ENCODE measurements at regions not wholly inside any gene's neighbourhood (a gene's known extent, or its start where the extent isn't known, plus 50 kb on each side); places are given as distances from the start of the nearest gene placed in this dataset.

DNA sequence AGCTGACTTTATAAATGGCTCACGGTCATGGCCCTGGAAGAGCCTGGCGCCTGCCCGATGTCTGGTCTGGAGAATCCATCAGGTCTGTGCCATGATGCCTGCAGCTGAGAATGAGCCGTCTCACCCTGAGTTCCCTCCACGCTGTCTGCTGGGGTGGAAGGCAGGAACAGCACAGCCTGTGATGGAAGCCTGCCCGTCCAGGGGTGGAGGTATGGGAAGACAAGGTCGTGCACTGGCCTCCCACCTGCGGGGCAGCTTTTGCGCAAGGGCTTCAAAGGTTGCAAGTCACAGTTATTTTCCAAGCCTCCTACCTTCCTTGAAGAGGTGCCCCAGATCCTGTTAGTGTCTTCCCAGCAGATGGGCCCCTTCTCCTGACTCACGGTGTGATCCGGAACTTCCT, 275.5 kb downstream of the FAM43A start:
- H3K4me3 ChIP-seq (ENCODE audit: low read depth, low read length), result no peak overlapping the region

DNA sequence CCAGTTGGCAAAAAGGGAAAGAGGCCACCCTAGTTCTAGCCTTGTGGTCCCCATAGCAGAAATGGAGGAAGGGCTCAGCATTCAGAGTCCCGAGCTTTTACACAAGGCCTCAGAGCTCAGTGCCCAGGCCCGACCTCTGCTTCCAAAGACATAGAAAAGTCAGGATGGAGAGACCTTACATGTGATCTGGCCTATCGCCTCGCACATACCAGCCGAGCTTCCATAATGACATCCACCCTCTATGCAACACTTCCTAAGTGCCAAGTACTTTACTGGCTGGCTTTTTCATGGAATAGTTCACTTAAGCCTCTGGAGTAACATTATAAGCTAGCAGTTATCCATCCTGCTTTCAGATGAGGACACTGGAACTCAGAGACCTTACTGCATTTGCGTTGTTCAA, 275.9 kb downstream of the FAM43A start:
- H3K4me3 ChIP-seq (ENCODE audit: low read depth, low read length), result no peak overlapping the region

DNA sequence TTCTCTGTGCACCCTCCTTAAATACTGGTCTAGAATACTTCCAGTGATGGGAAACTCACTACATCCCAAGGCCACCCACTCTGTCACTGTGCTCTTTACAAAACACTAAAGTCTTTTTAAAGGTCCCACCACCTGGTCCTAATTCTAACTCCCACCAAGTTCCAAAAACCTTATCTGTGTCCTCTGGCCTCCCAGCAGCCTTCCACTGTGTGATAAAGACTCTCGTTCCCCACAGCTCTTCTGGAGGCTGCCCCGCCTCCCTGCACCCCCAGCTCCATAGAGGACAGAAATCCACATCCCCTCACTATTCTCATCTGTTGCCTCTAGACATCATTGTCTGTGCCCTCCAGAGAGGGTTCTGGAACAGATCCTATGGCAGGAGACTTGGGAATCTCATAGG, 276.4 kb downstream of the FAM43A start:
- H3K4me3 ChIP-seq (ENCODE audit: low read depth, low read length), result no peak overlapping the region

DNA sequence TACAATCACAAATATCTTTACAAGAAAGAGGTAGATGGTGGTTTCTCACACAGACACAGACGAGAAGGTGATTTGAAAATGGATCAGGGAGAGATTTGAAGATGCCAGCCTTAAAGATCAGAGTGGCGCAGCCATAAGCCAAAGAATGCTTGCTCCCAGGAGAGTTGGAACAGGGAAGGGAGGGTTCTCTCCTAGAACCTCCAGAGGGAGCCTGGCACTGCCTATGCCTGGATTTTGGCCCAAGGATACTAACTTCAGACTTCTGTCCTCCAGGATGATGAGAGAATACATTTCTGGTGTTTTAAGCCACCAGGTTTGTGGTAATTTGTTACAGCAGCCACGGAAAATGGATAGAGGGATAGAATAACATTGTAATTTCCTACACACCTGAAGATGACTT, 279.1 kb downstream of the FAM43A start:
- no peak overlapping the region for H3K4me3 ChIP-seq (ENCODE audit: low read depth, low read length)

DNA sequence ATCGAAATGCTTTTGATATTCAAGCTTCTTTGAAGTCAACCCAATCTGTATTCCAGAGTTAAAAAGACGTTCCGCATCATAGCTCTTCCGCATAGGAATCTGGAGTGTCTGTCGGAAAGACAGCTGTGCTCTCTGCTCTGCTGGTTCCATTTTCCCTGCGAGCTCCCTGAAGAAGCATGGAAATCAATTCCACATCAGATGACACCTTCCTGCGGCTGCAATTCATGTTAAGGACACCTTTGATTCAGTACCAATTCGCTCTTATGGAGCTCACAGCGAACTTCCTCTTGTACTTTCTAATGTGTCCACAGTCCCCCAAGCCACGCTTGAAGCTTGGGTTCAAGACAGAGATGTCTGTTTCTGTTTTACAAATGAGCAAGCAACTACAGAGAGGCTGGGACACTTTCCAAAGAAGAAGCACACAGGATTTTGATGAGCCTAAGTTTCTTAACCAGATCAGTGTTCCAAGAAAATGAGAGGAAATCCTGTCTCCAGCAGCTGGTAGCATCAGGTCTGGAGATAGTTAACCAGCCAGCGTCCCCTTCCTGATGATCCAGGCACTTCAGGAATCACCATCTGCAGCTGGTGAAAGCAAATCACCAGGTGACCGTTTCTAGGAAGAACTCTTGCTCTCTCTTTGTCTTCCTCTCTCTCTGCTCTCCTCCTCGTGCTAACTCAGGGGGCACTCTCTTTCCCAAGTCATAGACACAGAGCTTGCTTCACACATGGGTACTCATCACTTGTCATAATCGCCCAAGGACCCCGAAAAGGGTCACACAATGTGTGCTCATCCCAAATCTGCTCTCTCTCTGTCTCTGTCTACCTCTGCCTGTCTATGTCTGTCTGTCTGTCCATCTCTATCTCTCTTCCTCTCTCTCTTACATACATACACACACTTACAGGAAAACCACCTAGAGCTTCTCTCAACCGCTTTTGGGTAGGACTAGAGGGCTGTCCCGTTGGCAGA, 281.8 kb downstream of the FAM43A start:
- H3K4me3 ChIP-seq (ENCODE audit: low read depth, low read length), result no peak overlapping the region

DNA sequence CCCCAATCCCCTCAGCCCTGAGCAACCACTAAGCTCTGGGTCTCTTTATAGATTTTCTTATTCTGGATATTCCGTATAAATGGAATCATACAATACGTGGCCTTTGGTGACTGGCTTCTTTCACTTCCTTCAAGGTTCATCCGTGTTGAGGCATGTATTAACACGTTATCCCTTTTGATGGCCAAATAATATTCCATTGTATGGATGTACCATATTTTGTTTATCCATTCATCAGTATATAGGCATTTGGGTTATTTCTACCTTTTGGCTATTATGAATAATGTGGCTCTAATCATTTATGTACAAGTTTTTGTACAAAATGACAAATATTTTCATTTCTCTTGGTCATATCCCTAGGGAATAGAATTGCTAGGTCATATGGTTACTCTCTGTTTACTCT, 284.4 kb downstream of the FAM43A start:
- H3K4me3 ChIP-seq (ENCODE audit: low read depth, low read length), result no peak overlapping the region

DNA sequence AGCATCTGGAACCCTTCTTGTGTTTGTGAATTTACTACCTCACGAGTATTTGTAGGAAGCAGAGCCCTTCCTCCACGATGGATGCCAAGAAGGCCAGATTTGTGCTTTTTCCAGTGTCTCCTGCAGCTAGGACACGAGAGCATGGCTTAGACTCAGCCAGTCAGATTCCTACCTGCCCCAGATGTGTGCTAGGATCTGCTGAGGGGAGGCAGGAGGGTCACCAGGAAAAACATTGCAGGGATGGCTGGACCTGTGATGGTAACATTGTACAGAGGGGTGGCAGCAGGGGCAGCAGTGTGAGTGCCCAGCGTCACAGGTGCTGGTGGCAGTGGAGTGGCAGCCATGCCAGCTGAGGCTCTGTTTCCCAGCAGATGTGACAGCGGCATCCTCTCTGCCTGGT, 285.3 kb downstream of the FAM43A start:
- H3K4me3 ChIP-seq (ENCODE audit: low read depth, low read length), result no peak overlapping the region

DNA sequence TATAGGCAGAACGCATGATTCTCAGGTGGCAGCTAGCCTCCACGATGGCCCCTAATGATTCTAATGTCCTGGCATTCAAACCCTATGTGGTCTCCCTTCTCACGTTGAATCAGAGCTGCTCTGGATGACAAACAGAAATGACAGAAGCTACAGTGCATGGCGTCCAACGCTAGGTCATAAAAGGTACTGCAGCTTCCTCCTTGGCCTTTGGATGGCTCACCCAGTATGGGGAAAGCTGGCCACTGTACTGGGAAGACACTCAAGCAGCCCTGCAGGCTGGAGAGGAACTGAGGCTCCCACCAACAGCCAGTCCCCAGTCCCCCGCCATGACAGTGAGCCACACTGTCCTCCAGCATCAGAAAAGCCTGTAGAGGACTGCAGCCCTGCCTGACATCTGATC, 286.3 kb downstream of the FAM43A start:
- H3K4me3 ChIP-seq (ENCODE audit: low read depth, low read length), result no peak overlapping the region

DNA sequence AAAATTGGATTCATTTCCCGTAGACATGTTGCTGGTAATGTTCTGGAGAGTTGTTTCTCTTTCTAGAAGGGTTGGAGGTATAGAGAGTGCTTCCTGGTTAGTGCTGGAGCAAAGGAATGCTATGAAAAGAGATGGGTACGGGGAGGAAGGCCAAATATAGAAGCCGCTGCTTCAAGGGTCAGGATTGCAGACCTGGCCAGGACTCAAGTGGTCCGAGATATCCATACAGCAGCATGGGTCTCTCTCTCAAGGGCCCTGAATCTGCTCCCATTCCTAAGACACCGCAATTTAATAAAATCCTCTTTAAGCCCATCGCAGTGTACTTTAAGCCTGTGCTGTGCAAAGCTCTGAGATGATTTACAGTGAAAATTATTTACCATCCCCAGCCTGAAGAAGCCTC, 287.0 kb downstream of the FAM43A start:
- no peak overlapping the region for H3K4me3 ChIP-seq (ENCODE audit: low read depth, low read length)

DNA sequence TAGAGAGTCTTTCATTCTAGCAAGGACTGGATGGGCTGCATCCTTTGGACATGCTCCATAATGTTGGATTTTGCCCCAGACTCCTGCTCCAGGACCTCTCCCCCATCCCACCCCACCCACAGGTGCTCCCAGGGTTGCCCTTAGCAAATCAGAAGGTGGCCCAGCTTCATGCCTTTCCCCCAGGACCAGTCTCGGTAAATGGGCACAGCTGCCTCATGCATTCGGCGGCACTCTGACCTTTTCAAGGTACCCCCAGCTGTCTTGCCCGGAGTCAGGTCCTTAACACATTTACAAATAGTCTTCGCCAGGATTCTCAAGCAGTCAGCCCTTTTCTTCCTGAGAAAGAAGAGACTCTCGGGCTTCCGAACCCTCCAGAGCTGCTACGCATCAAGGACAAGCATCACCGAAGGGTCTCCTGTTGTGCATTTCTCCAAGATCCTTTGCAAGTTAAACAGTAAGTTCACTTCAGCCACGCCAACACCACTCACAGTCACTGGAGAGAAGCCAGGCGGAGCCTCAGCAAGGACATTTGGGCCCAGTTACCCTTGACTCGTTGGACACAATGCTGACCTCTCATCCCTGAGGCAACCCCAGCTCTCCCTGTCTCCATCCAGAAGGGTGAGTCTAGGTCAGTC, 287.8 kb downstream of the FAM43A start:
- H3K4me3 ChIP-seq (ENCODE audit: low read depth, low read length), result no peak overlapping the region

DNA sequence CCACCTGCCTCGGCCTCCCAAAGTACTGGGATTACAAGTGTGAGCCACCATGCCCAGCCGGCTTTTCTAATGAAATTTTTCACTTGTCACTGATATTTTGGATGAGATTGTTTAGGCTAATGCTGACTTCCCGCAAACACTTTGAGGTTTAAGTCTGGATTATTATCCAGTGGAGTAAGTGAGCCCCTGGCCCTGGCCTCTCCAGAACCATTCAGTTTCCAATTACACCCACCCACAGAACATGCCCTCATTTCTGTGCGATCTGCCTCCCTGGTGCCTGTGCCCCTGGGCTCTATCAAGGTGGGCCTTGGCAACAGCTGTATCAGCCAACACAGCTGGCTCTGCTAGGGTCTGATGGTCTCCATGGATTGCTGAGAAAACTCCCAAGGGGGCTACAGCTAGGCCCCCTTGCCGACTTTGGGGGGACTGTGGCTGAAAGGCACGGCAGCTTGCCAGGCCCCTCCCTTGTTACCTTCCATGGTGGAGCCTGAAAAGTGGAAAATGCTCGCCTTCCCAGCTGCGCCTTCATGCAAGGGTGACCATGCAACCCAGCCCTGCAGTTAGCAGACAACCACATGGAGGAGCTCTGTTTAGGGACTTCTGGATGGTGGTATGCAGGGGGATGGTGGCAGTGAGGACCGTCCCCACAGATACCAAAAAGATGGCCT, 288.9 kb downstream of the FAM43A start:
- no peak overlapping the region for H3K4me3 ChIP-seq (ENCODE audit: low read depth, low read length)

DNA sequence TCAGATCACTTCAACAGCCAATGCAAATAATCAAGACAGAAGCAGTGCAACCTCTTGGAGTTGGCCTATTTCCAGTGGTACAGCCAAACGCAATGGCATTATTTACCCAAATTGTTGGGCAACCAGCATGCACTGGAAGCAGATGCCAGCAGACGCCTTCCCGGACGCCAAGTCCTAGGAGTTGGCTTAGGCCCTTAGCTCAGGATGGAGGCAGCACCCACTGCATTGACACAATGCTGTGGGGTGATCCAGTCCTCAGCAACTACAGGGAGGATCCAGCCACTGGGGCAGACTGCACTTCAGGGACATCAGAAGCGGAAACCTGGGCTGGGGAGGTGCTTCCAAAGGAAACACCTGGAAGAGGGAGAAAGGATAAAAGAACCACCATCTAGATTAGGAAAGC, 290.4 kb downstream of the FAM43A start:
- H3K4me3 ChIP-seq (ENCODE audit: low read depth, low read length), result no peak overlapping the region

DNA sequence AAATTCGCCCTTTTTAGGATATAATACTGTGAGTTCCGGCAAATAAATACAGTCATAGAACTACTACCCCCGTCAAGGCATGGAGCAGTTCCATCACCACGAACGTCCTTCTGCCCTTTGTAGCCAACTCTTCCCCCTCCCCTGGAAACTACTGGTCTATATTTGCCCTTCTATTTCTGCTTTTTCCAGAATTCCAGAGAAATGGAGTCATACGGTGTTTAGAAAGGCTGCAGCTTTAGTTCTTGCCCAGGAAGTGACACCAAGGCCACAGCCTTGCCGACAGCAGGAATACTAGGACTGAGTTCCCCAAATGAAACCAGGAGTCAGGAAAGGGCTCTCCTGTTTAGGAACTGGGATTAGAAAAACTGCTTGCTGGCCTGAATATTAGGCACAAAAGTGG, 291.2 kb downstream of the FAM43A start:
- H3K4me3 ChIP-seq (ENCODE audit: low read depth, low read length), result no peak overlapping the region

DNA sequence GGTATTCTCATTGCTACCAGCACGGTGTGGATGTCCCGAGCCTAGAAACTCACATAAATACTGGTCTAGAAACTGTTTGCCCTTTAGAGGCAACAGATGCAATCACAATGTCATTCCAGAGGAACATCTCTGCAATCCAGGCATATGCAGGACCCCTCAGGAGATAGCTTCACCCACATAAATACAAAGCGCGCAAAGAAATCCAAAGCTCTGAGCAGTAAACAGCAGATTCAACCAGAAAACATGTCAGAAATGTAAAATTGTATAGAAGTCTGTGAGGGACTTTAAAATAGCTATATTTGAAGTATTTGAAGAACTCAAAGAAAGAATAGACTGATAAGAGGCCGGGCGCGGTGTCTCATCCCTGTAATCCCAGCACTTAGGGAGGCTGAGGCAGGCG, 291.7 kb downstream of the FAM43A start:
- H3K4me3 ChIP-seq (ENCODE audit: low read depth, low read length), result no peak overlapping the region

DNA sequence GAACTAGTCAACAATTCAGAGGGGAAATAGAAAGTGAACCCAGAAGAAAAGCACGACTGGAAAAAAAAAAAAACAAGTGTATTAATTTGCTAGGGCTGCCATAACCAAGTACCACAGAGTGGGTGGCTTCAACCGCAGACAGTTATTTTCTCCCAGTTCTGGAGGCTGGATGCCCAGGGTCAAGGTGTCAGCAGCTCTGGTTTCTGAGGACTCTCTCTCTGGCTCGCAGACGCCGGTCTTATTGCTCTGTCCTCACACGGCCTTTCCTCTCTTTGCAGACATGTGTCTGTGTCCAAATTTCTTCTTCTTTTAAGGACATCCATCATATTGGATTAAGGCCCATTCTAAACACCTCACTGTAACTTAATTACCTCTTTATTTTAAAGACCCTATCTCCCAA, 291.8 kb downstream of the XXYLT1 start:
- H3K4me3 ChIP-seq (ENCODE audit: low read depth, low read length), result no peak overlapping the region

DNA sequence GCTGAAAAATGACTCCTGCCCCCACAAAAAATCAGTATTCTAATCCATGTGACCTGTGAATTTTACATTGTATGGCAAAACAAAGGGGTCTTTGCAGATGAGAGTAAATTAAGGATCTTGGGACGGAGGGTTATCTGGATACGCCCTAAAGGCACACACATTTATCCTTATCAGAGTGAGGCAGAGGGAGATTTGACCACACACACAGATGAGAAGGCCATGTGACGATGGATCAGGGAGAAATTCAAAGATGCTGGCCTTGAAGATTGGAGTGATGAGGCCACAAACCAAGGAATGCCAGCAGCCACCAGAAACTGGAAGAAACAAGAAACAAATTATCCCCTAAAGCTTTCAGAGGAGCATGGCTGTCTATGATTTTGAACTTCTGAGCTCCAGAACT, 288.5 kb downstream of the XXYLT1 start:
- H3K4me3 ChIP-seq (ENCODE audit: low read depth, low read length), result no peak overlapping the region

DNA sequence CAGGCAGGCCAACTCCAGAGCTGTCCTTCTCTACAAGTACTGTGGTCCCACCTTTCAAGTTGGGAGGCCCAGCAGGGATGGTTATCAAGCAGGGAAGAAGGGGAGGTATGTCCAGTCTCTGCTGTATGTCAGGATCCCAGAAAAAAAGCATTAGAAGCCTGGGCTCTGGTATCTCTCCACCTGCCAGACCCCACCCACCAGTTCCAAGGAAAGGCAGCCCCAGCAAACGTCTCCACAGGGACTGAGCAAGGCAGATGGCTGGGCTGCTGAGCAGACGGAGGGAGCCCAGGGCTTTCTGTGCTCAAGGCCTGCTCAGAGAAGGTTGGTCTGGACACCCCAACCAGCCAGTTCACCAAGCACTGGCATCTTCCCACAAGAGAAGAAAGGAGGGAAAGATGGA, 287.8 kb downstream of the XXYLT1 start:
- H3K4me3 ChIP-seq (ENCODE audit: low read depth, low read length), result no peak overlapping the region

DNA sequence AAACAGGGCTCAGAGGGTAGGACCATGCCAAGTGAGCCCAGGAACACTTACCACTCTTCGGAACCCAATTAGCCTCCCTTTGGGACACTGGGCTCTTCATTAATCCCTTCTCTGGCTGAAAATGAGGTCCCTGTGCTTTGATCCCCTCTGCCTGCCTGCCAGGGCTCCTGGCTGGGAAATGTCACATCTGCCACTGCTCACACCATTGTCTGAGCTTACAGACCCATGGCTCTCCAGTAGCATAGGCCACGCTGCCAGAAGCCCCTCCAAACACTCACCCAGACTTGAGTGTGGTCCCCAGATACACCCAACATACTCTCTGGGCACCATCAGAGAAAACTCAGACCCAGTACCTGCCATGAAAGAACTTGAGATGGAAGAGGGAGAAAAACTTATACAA, 287.3 kb downstream of the XXYLT1 start:
- H3K4me3 ChIP-seq (ENCODE audit: low read depth, low read length), result no peak overlapping the region

DNA sequence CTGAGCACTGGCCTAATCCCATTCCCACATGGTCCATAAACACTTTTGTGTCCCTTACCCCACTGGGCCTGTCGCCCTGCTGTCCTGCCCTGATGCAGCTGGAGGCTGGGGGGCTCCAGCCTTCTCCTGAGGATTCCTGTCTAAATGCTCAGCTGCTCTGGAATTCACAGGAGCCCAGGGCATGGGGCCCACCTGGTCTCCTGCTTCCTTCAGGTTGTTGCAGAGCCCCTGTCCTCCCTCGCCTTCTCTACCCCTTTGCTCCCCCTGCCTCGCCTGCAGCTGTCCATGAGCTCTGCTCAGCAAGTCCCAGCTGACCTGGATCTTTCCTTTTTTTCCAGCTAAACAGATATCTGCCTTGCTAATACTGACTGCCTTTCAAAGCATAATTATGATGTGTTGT, 286.9 kb downstream of the XXYLT1 start:
- H3K4me3 ChIP-seq (ENCODE audit: low read depth, low read length), result no peak overlapping the region

DNA sequence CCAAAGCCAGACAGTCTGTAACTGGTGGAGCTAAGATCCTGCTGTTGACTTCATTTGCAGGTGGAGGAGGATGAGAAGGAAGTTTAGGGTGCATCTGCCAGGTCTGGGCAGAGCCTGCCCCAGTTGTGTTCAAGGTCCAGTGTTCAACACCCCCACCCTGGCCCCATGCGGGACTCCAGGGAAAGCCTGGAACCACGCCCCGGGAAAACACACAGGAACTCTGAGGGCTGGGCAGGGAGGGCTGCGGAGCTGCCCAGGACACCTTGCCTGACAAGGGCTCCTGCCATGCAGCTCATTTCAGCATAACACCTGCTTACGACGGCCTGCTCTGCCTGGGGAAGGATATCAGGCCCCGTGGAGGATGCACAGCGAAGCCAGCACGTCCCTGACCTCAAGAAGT, 286.3 kb downstream of the XXYLT1 start:
- no peak overlapping the region for H3K4me3 ChIP-seq (ENCODE audit: low read depth, low read length)

DNA sequence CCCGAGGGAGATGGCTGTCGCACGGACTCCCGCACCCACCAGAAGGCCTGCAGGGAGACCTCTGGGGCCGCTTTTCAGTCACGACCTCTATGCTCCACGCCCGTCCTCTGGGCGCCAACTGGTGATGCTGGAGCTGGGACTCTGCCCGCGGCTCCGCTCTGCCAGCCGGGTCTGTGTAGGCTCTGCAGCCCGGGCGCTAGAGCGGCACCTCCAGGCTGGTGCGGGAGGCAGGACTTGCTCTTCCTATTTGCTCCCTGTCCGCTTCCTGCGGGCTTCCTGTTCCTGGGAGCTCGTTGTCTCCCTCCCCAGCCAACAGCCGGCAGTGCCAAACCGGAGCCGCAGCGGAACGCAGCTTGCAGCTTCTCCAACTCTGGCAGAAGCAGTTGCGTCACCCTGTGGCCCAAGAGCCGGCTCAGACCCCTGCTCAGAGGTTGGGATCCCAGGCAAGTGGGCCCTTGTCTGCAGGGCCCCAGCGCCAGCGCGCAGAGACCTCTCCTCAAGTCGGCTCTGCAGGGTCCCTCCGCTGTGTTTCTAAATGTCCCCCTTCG, 285.9 kb downstream of the XXYLT1 start:
- no peak overlapping the region for H3K4me3 ChIP-seq (ENCODE audit: low read depth, low read length)

Measured in iPS-11a (cell line).